Prostate gland (tissue), 2 donors: ENCODE measurements at regions not wholly inside any gene's neighbourhood (a gene's known extent, or its start where the extent isn't known, plus 50 kb on each side); places are given as distances from the start of the nearest gene placed in this dataset.

Experiments used
- DNase-seq: peaks from one replicate; pipeline ENCODE4 v3.0.0-alpha.2; 2019; ENCODE audit warnings: low spot score
- H3K27ac ChIP-seq, 2 donors: fragments of 200-600 bp; sonication (generic); 2 replicates each; pipeline ENCODE4 v1.5.1; 2017 to 2019
- H3K27me3 ChIP-seq: fragments of 200-600 bp; sonication (generic); replicated peaks from 2 replicates; pipeline ENCODE4 v1.5.1; 2019; ENCODE audit not compliant: insufficient read depth
- H3K36me3 ChIP-seq, 2 donors: fragments of 200-600 bp; sonication (generic); 1 replicate in 1 of 2; 2 replicates in 1 of 2; pipeline versions ENCODE4 v1.5.1 to v1.8.1; 2017 to 2019
- H3K4me1 ChIP-seq: fragments of 200-600 bp; sonication (generic); replicated peaks from 2 replicates; pipeline ENCODE4 v1.5.1; 2019
- H3K4me3 ChIP-seq, 2 donors: fragments of 200-600 bp; sonication (generic); 2 replicates each; pipeline ENCODE4 v1.5.1; 2017 to 2019
- H3K9me3 ChIP-seq: fragments of 200-600 bp; sonication (generic); 2 replicates; pipeline ENCODE4 v1.5.1; 2017
- POLR2A ChIP-seq: fragments of 450-650 bp; IDR thresholded peaks from one replicate; pipeline ENCODE4 v1.6.1; 2016; ENCODE audit warnings: antibody characterized with exemption, mild to moderate bottlenecking
- POLR2AphosphoS5 ChIP-seq: sonication (generic); formaldehyde crosslinking; IDR thresholded peaks from one replicate; pipeline ENCODE4 v1.6.1; 2017; ENCODE audit warnings: antibody characterized with exemption
- WGBS: methylation state at CpG from one replicate; pipeline ENCODE4 v1.1.5; 2018; 5-methylcytosine and 5-hydroxymethylcytosine counted together
- intact Hi-C: fragments of 100-400 bp; cut with DNase I; formaldehyde crosslinking; loops from one replicate; pipeline ENCODE4 v1.14.2; 2022
- TF ChIP-seq, protein P1 (sequence below), 4 experiments: fragments of 200-600 bp in 2 of 4; fragments of 450-650 bp in 2 of 4; sonication (generic) in 2 of 4; IDR thresholded peaks; 1 replicate in 3 of 4; 2 replicates in 1 of 4; pipeline ENCODE4 v1.5.1; 2016 to 2019; ENCODE audit warnings: antibody characterized with exemption in 4 of 4, mild to moderate bottlenecking in 2 of 4, moderate library complexity in 2 of 4

DNA sequence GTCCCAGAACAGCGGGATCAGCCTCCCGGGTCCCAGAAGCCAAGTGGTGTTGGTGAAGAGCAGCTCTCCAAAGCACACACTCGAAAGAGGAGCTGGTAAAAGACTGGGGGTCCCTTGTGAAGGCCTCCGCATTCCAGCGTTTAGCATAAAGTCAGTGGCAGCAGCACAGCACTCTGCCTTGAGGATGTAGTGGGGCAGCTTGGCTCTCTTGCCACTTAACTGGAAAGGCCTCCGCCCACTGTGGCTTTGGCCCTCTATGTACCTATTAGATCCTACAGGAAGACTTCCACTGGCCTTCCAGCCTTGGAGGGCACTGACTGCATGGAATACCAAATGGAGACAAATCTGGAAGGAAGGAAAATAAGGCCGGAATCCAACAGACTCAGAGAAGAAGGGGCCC, 1455.3 kb downstream of the BRD1 start:
- WGBS = 91% methylated on average over 7 of the region's 7 CpGs
- Histone ChIP-seq H3K36me3 (no peaks in the 10 kb centered on the region), H3K27me3 (no peaks in the 10 kb centered on the region), H3K27ac (no peak overlapping the region), H3K4me1 (no peaks in the 10 kb centered on the region), H3K9me3 (no peaks in the 10 kb centered on the region), H3K4me3 (no peak overlapping the region)
- no peak for TF ChIP-seq POLR2A
- TF ChIP-seq, protein P1, sequence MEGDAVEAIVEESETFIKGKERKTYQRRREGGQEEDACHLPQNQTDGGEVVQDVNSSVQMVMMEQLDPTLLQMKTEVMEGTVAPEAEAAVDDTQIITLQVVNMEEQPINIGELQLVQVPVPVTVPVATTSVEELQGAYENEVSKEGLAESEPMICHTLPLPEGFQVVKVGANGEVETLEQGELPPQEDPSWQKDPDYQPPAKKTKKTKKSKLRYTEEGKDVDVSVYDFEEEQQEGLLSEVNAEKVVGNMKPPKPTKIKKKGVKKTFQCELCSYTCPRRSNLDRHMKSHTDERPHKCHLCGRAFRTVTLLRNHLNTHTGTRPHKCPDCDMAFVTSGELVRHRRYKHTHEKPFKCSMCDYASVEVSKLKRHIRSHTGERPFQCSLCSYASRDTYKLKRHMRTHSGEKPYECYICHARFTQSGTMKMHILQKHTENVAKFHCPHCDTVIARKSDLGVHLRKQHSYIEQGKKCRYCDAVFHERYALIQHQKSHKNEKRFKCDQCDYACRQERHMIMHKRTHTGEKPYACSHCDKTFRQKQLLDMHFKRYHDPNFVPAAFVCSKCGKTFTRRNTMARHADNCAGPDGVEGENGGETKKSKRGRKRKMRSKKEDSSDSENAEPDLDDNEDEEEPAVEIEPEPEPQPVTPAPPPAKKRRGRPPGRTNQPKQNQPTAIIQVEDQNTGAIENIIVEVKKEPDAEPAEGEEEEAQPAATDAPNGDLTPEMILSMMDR (IDR thresholded peaks at IDR 0.05) = no peak
- DNase-seq = no peak
- intact Hi-C loops = no loop called here

DNA sequence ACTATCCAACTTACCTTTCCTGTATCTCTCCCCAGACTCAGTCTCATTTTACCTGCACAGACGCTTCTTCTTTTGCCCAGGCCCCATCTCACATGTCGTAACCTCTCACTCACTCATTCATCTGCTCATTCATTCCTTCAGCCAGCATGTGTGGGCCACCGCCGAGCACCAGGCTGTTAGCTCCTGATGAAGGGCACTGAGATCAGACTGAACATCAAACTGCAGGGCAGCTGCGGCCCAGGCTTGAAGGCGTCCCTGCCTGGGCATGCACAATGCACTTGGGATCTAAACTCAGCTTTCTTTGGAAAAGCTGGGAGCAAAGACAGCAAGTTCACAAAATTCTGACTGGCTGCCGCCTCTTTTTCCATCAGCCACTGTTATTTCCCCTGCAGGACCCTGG, 1456.3 kb downstream of the BRD1 start:
- Histone ChIP-seq H3K36me3 (no peaks in the 10 kb centered on the region), H3K9me3 (no peaks in the 10 kb centered on the region), H3K4me1 (no peaks in the 10 kb centered on the region), H3K4me3 (no peak overlapping the region), H3K27ac (no peak overlapping the region), H3K27me3 (no peaks in the 10 kb centered on the region)
- 72% methylated on average over 7 of the region's 7 CpGs for WGBS
- DNase-seq = no peak
- intact Hi-C loops = no loop called here
- TF ChIP-seq POLR2AphosphoS5 = no peak
- no peak for TF ChIP-seq POLR2A

DNA sequence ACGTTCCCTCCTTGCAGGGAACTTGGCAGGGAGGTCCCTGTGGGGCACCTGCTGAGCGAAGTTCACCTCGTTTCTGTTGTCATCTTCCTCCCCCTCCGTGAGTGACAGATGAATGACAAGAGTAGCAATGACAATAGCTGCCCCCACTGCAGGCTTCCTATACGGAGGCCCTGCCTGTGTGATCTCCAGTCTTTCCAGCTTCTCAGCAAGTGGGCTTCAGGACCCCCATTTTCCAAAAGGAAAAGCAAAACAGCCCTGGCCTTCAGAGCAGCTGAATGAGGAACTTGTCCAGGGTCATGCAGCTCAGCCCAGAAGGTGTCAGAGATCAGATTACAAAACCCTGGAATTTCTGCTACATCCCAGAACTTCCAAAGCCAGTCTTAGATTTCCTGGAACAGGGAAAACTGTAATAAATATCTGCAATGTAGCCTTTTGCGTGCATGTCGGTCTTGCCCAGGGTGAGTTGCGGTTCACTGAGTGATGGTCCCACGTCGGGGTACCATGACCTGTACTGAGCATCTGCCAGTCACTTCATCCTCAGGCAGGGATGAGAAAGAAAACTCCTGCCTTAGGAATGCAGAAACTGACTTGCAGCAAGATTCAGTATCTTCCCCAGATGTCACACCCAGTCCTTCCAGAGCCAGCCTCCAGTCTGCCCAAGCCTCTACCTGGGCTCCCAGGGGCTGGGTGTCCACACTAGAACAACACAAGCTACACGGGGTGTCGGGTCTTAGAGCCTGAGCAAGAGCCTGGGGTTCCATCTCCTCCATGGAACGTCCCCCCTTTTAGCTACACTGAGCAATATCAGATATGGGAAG, 1457.0 kb downstream of the BRD1 start:
- 82% methylated on average over 13 of the region's 13 CpGs for WGBS
- Histone ChIP-seq H3K36me3 (no peaks in the 10 kb centered on the region), H3K9me3 (no peaks in the 10 kb centered on the region), H3K4me3 (no peak overlapping the region), H3K4me1 (no peaks in the 10 kb centered on the region), H3K27me3 (no peaks in the 10 kb centered on the region), H3K27ac (no peak overlapping the region)
- intact Hi-C loops = no loop called here
- TF ChIP-seq POLR2AphosphoS5 (no peak), POLR2A (no peak)
- TF ChIP-seq, protein P1 (IDR thresholded peaks at IDR 0.05) = no peak
- no peak for DNase-seq

DNA sequence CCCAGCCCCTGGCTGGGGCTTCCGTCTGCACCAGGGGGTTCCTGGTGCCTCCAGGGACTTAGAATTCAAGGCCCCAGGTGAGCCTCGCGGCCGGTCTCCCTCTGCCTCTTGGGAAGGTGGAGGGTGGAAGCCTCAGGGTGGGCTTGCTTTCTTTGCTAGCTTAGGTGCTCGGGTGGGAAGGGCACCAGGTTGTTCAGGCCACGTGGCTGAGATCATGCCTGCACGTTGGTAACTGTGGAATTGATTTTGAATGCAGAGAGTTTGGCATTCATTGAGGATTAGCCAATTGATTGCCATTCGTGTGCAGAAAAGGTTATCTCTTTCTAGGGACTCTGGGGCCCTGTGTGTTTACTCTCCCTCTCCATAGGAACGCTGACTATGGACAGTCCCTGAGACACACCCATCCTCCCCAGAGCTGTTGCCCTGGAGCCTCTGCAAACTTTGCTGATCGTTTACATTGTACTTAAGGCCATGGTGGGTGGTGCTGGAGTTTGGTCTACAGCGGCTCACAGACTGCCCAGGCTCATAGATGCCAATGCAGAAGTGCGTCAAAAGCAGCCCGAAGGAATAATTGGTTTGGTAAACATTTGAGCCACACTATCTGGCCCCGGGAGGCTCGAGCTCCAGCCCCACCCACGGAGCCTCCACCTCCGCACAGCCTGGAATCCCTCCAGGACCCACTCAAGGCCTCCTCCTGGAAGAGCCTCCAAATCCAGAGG, 1457.7 kb downstream of the BRD1 start:
- WGBS = 47% methylated on average over 17 of the region's 17 CpGs
- no peaks in the 10 kb centered on the region for H3K36me3 ChIP-seq
- no peak for DNase-seq
- H3K4me3 ChIP-seq = no peak overlapping the region
- no peak overlapping the region for H3K27ac ChIP-seq
- no peaks in the 10 kb centered on the region for H3K4me1 ChIP-seq
- TF ChIP-seq POLR2AphosphoS5 (no peak), POLR2A (no peak)
- TF ChIP-seq, protein P1 (IDR thresholded peaks at IDR 0.05) = no peak
- H3K9me3 ChIP-seq = no peaks in the 10 kb centered on the region
- intact Hi-C loops = no loop called here
- no peaks in the 10 kb centered on the region for H3K27me3 ChIP-seq

DNA sequence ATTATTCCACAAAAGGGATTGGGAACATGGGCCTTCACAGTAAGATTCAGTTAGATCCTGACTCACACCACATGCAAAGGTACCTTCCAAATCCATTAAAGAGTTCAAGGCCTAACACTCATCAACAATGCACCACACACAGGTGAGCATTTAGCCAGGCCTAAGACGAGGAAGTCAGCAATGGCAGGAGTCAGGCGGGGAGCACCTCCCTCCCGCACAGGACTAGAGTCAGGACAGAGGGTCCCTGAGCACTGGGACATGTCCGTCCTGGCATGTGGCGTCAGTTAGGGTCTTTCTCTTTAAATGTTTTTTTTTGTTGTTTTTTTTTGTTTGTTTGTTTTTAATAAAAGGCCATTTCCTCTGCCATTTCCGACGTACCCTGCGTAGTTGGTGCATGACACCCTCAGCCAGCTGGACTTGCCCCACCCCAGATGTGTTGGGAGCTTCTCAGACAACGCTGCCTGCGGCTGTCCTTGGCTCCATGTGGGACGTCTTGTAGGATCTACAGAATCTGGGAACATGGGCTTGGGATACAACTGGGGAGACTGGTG, 1458.6 kb downstream of the BRD1 start:
- WGBS = 95% methylated on average over 11 of the region's 11 CpGs
- DNase-seq = no peak
- H3K4me3 ChIP-seq = no peak overlapping the region
- intact Hi-C loops = no loop called here
- H3K4me1 ChIP-seq = no peaks in the 10 kb centered on the region
- no peaks in the 10 kb centered on the region for H3K9me3 ChIP-seq
- H3K36me3 ChIP-seq = no peaks in the 10 kb centered on the region
- H3K27me3 ChIP-seq = no peaks in the 10 kb centered on the region
- no peak overlapping the region for H3K27ac ChIP-seq
- TF ChIP-seq, protein P1 (IDR thresholded peaks at IDR 0.05) = no peak
- TF ChIP-seq POLR2AphosphoS5 = no peak
- no peak for TF ChIP-seq POLR2A
